Thyroid gland (tissue), 4 donors: ENCODE measurements at regions not wholly inside any gene's neighbourhood (a gene's known extent, or its start where the extent isn't known, plus 50 kb on each side); places are given as distances from the start of the nearest gene placed in this dataset.

Experiments
- POLR2A ChIP-seq, 2 donors: fragments of 450-650 bp; IDR thresholded peaks; one replicate each; pipeline ENCODE4 v1.6.1; 2017; ENCODE audit warnings: antibody characterized with exemption in 2 of 2, mild to moderate bottlenecking in 2 of 2, moderate library complexity in 1 of 2
- TF ChIP-seq, protein P1 (sequence below), 6 experiments: fragments of 200-600 bp in 3 of 6; fragments of 450-650 bp in 3 of 6; sonication (generic) in 3 of 6; IDR thresholded peaks; one replicate each; pipeline ENCODE4 v1.5.1; 2016 to 2019; ENCODE audit warnings: antibody characterized with exemption in 6 of 6, mild to moderate bottlenecking in 2 of 6, inconsistent platforms in 1 of 6, moderate library complexity in 1 of 6

- TF ChIP-seq, protein P1, sequence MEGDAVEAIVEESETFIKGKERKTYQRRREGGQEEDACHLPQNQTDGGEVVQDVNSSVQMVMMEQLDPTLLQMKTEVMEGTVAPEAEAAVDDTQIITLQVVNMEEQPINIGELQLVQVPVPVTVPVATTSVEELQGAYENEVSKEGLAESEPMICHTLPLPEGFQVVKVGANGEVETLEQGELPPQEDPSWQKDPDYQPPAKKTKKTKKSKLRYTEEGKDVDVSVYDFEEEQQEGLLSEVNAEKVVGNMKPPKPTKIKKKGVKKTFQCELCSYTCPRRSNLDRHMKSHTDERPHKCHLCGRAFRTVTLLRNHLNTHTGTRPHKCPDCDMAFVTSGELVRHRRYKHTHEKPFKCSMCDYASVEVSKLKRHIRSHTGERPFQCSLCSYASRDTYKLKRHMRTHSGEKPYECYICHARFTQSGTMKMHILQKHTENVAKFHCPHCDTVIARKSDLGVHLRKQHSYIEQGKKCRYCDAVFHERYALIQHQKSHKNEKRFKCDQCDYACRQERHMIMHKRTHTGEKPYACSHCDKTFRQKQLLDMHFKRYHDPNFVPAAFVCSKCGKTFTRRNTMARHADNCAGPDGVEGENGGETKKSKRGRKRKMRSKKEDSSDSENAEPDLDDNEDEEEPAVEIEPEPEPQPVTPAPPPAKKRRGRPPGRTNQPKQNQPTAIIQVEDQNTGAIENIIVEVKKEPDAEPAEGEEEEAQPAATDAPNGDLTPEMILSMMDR (IDR thresholded peaks at IDR 0.05) = no peak
- TF ChIP-seq POLR2A (IDR thresholded peaks at IDR 0.05) = no peak
These were observed 182.0 kb downstream of the PLPP3 start for GRCh38 chr1:56397409-56397808.
